IPS DF 4.7 (cell line): ENCODE measurements at regions not wholly inside any gene's neighbourhood (a gene's known extent, or its start where the extent isn't known, plus 50 kb on each side); places are given as distances from the start of the nearest gene placed in this dataset.

ENCODE experiments used
- DNase-seq: peaks from one replicate; pipeline ENCODE4 v3.0.0-alpha.2; 2013; ENCODE audit warnings: low spot score; ENCODE audit errors: extremely low read depth

- no peak for DNase-seq
Measured at GRCh38 chr4:159443975-159444374, 341.1 kb downstream of the RAPGEF2 start.

DNA sequence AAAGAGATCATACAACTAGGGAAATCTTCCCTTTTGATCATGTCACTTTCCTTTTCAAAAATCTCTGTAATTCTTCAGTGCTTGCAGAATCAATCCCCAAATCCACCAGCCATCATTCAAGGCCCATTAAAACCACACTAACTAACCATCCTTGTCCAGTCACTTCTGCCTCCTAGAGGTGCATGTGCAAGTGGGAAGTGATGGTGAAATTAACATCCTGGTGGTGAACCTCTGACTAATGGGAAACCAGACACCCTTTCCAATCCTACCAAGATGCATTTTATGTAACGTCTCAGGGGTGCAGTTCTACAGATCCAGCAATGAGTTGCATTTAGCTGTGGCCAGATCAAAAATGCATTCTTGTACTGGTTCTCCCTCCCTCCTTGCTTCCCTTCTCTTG lies 341.8 kb downstream of the RAPGEF2 start:
- DNase-seq, result no peak

- no peak for DNase-seq
Measured at GRCh38 chr4:159445692-159446091, 342.8 kb downstream of the RAPGEF2 start.

GRCh38 chr4:159446266-159446976 lies 343.5 kb downstream of the RAPGEF2 start:
- DNase-seq, result no peak

DNA sequence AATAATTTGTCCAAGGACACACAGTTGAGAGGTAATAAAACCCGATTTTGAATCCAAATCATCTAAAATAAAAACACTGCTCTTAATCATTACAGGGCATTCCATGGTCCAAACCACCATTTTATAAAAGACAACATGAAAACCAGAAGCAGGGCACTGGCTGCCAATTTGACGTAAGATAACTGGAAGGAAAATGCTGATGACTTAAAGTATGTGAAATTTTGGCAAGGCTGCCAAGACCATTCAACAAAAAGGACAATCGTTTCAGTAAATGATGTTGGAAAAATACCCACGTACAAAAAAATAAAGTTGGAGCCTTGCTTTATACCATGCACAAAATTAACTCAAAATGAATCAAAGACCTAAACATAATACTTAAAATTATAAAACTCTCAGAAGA lies 344.4 kb downstream of the RAPGEF2 start:
- no peak for DNase-seq

- no peak for DNase-seq
Measured at GRCh38 chr4:159451006-159451405, 348.1 kb downstream of the RAPGEF2 start.

- DNase-seq, result peak; percentile 33
Measured at GRCh38 chr4:159455675-159456237, 352.9 kb downstream of the RAPGEF2 start.

DNA sequence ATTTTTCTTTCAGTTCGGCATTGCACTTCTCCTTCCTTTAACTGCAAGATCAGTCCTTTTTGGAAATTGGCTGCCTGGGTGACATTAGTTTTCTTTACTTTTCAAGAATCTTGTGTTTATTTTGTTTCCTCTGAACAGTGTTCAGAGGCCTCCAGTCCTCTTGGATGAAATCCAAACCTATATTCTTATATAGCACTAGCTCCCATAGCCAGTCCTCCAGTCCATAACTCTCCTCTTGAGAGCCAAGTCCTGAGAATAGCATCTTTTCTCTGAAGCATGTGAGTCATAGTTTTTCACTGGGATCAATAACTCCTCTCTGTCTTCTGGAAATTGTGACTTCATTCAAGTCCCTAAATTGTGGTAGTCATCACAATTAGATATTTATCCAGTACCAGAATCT lies 357.5 kb downstream of the RAPGEF2 start:
- DNase-seq, result no peak

DNA sequence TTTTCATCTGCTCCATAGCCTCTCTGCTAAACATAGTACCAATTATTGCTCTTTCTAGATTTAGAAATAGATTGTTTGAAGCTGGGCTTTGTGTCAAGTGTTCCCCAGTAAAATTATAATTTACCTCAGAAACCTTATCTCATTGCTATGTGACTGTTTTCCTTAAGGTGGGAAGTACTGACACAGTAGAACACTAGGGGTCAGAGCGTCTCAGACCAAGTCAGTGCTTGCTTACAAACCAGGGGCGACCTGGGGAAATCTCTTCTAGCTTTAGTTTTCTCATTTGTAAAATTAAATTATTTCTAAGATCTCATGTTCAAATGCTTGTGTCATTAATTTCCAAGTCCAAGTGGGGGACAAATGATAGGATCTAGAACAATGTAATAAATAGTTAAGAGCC lies 360.4 kb downstream of the RAPGEF2 start:
- DNase-seq, result no peak

DNA sequence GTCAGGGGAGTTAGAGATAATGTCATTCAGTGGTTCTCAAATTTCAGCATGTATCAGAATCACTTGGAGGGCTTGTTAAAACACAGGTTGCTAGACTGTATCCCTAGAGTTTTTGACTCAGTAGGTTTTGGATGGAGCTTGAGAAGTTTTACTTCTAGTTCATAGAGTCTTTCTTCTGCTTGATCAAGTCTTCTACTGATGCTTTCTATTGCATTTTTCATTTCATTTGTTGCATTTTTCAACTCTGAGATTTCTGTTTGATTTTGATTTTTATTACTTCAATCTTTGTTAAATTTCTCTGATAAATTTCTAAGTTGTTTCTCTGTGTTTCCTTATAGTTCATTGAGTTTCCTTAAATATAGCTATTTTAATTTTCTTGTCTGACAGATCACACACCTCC lies 361.4 kb downstream of the RAPGEF2 start:
- no peak for DNase-seq

DNA sequence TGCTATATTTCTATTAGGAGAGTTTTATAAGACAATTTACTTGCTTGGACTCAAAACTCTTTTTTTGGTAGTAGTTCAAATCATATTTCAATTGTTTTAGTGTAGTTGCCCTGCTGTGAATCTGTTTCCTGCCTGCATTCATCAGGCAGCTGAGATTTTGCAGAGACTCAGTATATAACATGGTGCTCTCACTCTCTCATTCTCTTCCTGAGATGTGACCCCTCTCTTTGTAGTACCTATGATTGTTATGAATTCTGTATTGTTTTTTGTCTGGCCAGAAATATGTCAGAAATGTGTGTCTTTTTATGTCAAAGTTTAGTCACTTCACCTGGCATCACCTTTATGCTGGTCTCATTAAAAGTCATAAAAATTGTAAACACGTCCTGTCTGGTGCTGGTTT lies 374.0 kb downstream of the RAPGEF2 start:
- DNase-seq, result no peak

- no peak for DNase-seq
Measured at GRCh38 chr4:159480826-159481225, 377.9 kb downstream of the RAPGEF2 start.

GRCh38 chr4:159481936-159482335 lies 379.1 kb downstream of the RAPGEF2 start:
- DNase-seq, result no peak

DNA sequence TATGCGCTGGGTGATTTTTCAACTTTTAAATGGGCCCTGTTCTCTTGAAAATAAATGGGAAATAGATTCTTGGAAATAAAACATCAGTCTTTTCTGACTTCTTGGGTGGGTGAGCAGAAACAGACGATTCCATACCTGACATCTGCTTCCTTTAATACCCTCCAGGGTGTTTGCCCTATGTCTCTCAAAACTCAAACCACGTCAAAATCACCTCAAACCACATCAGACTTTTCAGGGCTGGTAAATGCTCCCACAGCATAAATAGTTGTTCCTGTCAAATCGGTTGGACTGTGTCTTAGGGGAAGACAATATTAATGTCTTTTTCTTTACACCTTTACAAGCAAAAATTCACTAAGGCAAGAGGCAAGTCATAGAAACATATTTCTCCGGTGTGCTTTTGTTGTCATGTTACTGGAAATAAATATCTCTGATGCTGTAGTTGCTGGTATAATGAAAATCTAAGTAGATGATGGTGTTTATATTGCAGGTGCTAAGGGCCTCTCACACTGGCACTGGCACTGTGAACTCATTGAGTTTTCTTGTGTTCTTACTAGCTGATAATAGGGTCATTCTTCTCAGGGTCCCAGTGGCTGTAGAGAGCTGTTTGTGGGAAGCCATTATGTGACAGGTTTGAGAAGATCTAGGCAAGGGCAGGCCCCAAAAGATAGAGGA lies 380.4 kb downstream of the RAPGEF2 start:
- DNase-seq, result no peak

DNA sequence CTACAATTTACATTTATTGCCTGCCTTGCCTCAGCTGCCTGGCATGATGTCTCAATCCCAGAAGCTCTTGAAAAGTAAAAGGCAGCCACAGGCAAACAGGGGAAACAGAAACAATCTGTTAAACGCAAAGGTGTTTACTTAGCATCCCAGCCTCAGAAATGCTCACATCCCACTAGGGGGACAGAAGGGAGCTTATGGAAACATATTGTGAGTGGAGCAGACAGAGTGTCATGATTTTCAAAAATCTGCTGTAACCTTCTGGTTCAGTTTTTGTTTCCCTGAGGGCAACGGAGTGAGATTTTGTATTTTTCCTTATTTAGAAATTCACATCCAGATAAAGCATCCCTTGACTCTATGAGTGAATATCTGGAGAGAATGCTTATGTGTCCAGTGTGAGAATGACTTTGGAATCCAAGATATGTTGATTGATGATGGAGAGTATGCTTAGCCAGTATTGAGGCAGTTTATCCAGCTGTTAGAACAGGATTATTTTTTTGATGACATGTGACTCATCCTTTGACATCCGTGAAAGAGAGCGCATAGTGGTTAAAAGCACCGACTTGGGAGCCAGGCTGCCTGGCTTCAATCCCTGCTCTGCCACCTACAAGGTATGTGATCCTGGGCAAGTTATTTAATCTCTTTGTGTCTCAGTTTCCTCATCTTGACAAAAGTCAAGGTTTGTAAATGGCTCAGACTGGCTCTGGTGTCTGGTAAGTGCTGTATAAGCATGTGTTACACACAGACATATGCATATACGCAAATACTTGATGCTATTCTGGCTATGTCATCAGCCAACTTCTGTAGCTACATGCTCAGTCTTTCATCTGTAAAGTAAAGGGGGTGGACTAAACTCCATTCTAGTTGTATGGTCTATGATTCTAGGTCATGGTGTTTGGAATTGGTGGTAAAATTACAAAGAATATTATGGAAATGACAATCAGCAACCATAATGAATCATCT lies 381.2 kb downstream of the RAPGEF2 start:
- DNase-seq, result no peak

DNA sequence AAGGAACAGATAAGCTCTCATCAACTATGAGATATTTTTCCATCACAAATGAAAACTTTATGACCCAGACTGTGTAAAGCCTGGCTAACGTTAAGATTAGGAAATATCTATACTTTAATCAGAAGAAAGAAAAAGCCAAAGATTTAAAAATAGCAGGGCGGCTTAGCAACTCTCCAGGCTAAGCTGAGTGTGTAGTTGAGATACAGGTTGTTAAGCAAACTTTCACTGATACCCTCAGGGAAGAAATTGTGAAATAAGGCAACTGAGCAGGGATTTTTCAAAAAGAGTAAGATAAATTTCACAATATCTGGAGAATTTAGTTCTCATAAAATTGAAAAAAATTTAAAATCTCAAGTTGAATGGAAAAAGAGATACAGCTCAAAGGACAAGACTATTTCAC lies 382.0 kb downstream of the RAPGEF2 start:
- DNase-seq, result no peak

DNA sequence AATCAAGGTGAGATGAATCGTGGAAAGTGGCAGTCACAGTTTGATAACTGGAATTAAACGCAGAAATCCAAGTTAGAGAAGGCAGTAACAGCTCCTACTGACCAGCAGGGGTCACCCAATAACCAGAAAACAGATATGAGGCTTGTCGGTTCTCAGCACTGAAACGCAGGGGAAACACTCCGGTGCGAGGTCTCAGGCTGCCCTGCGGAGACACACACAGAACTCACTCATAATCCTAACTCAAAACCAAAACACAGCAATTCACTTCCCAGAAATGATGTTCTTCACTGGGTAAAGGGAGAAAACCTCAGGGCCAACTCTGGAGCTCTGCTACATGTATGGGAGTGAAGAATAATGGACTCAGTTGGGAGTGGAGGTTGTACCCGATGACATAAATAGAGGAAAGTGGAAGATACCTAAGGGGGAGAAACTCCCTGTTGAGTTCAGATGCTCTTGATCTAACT lies 384.4 kb downstream of the RAPGEF2 start:
- peak; percentile 44 for DNase-seq

- no peak for DNase-seq
Measured at GRCh38 chr4:159489646-159490045, 386.8 kb downstream of the RAPGEF2 start.

GRCh38 chr4:159495515-159496236 lies 392.8 kb downstream of the RAPGEF2 start:
- DNase-seq, result no peak

GRCh38 chr4:159496248-159496647 lies 393.4 kb downstream of the RAPGEF2 start:
- DNase-seq, result no peak

GRCh38 chr4:159497936-159498335 lies 395.1 kb downstream of the RAPGEF2 start:
- no peak for DNase-seq
